GM21737 (cell line): ENCODE measurements at regions not wholly inside any gene's neighbourhood (a gene's known extent, or its start where the extent isn't known, plus 50 kb on each side); places are given as distances from the start of the nearest gene placed in this dataset.

Experiments used
- ATAC-seq: cut with Tn5 transposase; IDR thresholded peaks from one replicate; pipeline ENCODE4 v1.9.1; 2021; ENCODE audit warnings: mild to moderate bottlenecking, moderate library complexity; ENCODE audit not compliant: unreplicated experiment

DNA sequence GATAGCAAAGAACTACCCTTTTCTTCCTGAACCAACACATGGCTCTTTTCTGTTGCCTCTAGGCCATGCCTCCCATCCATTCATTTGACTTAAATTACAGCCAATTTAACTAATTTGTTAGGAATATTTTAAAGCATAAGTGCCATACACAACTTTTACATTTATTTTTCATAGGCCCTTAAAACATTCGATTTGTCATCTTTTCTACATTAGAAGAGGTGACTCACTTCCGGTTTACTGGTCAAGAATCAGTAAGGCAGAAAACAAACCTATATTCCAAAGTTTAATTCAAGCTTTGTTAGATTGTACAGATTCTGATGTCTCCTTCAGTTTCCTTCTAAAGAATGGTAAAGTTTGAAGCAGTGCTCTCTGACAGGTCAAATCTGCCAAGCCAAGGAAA is 344.3 kb downstream of the SAMD5 start:
- no peak for ATAC-seq

DNA sequence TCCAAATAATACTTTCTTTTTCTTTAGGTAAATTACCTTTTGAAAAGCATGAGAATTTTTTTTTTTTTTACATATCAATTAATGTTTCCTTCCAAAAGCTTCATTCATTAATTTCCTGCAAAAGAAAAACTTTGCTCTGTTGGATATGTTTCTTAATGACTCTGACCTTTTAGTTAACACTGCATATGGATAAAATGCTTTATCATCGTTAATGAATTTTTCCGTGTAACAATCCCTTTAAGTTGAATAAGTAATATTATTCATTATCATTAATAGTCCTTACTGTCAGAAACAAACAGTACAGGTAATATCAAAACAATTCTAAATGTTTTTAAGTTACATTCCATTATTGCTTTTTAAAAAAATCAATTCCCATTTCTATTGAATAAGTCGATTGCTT is 345.1 kb downstream of the SAMD5 start:
- no peak for ATAC-seq

DNA sequence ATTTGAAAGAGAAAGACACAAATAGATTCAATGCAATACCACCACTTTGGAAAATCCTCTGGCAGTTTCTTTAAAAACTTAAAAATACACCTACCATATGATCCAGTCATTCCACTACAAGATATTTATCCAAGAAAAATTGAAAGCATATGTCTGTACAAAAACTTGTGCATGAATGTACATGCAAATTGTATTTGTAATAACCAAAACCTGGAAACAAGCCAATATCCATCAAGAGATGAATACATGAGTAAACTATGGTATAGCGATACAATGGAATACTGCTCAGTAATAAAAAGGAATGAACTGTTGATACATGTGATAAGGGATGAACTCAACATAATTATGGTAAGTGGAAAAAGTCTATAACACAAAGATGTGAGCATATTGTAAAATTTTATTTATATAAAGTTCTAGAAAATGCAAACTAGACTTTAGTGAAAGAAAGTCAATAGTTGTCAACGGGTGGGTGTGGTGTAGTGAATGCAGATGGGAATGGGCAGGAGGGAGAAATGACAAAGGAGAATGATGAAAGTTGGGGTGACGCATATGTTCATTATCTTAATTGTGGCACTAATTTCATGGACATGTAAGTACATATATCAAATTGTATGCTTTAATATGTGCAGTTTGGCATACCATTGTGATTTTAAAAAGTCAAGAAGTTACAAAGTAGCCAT is 347.5 kb downstream of the SAMD5 start:
- no peak for ATAC-seq

DNA sequence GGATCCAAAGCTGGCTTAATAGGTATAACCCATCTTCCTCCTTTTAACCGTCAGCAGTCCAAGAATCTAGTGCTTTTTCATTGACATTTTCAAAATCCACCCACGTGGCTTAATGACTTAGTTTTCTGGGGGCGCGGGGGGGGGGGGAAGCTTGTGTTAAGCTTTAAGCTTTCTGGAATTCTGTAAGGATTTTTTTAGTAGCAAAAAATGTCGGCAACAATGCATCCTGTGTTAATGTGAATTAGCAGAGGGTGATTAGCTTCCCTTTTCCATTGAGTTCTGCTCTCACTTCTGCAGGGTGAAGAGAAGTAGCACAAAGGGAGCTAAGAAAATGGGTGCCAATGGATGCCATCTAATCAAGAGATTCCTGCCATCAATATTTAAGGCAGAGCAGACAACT is 348.2 kb downstream of the SAMD5 start:
- ATAC-seq: no peak

DNA sequence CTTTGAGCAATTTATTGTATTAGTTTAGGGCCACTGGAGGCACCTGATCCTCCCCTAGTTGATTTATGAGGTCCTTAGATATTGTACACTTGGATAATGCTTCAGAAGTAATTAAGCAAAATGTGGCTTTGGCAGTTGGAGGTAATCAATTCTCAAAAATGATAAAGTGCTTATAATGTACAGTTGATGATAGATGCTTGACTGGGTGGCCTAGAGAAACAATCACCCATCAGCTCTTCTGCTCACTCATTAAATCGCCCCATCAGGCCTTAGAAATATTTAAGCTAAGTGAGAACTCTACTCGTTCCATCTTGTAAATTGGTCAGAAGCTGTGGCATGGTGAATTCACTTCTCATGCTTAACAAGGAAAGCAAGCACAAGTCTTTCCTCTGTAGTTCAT is 349.9 kb downstream of the SAMD5 start:
- ATAC-seq: no peak

DNA sequence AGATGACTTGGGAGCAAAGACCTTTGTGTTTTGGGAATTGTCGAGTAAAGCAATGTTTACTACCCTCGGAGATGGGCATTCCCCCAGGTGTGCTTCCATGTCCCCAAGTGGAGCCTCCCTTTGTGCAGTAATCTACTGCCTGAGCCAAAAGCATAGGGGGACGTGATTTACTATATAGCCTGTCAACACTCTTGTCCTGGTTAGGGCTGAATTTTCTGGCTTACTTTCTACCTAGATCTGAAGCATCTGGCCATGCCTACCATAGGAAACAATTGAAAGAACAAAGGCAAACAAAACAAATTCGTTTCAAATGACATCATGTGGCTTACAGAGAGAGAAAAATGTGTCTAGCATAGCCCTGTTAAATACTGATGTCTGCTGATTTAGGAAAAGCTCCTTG is 350.6 kb downstream of the SAMD5 start:
- no peak for ATAC-seq

DNA sequence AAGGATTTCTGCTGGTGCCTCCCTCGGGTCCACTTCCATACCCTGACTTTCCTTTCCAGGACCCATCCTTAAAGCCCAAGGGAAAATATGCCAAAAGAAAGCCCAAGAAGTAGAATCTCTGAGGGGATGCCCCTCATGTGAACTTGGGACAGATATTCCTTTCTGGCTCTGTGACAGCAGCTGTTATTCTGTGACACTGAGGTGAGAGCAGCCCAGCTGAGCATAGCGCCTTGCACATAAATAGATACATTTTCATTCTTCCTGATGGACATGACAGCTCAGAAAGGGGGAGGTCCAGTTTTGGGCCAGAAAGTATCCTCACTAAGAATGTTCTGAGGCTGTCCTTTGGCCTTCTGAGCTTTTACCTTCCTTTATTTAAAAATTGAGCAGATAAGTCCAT is 353.2 kb downstream of the SAMD5 start:
- no peak for ATAC-seq

DNA sequence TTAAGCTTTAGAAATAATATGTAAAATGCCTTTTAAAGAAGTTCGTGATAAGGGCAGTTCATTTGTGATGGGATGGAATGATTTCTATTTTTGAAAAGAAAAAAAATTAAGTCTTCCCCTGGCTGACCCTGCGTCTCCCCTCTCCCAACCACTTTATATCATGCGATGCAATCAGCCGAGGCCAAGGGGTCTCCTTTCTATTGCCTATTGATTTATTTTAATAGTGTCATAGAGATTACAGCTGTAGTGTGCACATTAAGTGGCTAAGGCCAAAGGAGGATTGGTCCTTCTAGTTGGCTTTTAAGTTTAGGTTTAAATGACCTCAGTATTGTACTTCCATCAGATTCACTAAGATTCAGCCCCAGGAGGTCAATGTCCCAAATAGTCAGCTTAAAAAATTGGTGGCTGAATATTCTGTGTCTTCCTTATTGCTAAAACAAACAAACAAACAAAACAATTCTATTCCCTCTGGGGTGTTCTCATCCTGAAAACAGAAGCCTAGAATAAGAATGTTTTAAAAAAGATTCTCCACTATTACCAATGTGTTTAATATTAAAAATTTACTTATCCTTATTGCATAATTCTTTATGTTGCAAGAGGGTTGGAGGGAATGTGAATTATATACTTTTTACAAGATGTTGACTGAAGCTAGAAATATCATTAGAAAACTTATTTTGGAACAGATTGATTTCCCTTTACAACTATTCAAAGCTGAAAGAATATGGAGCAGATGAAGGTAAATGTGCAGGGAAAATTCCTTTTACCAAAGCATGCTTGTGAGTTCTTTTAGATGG is 359.1 kb downstream of the SAMD5 start:
- ATAC-seq: no peak

DNA sequence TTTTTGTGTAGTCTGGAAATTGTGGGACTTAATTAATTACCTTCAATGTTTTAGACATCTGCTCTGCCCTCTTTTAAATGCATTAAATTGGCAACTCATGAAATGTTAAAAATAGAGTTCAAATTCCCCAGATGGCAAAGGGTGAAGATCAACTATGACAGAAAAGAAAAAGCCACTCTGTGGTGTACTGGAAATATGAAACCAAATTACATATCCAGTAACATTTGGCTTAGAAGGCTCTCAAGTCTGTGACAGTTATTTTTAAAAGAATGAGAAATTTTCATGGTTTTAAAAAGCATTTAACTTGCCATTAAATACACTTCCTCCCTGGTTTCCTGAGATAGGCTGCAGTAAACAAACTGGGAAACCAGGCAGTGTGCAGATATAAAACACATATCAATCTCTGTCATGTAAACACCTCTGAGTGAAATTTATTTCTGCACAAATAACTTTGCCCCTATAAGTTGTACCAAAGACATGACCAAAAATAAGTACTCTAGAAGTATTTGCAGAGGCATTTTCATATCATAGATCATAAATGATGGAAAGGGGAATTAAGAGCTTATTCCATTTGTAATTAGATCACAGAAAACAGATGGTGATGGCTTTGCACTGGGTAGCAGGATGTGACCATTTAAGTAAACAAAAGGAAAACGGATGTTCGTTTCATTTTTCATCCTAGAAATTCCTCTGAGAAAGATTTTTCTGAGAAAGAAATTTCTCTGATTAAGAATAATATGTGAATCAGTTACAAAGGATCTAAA is 360.1 kb downstream of the SAMD5 start:
- no peak for ATAC-seq

DNA sequence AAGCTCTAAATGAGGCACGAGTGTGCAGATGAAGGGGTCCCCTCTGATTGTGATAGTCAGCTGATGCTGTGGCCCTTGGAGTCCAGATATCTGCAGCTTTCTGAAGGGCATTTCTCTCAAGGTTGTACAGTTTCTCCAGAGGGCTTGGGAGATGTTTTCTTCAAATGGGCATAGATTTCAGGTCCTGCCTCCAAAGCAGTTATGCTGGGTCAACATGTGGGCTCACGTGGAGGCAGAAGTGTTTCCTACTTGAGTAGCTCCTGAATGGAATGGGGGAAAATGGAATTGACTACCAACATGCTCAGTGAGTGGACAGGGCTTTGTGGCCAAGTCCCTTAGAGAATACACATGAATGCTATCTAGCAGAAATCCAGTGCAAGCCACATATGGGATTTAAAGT is 360.7 kb downstream of the SAMD5 start:
- ATAC-seq: no peak

DNA sequence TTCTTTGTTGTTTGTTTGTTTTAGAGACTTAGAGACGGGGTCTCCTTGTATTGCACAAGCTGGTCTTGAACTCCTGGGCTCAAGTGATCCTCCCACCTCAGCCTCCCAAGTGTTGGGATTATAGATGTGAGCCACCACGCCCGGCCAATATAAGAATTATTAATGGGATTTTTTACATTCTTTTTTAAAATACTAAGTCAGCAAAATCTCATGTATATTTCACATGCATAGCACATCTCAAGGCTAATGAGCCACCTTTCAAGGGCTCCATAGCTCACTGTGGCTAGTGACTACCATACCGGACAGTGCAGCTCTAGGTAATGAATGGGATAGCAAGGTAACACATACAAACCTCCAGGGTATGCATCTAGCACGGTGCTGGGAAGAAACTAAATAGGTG is 361.4 kb downstream of the SAMD5 start:
- ATAC-seq: no peak

DNA sequence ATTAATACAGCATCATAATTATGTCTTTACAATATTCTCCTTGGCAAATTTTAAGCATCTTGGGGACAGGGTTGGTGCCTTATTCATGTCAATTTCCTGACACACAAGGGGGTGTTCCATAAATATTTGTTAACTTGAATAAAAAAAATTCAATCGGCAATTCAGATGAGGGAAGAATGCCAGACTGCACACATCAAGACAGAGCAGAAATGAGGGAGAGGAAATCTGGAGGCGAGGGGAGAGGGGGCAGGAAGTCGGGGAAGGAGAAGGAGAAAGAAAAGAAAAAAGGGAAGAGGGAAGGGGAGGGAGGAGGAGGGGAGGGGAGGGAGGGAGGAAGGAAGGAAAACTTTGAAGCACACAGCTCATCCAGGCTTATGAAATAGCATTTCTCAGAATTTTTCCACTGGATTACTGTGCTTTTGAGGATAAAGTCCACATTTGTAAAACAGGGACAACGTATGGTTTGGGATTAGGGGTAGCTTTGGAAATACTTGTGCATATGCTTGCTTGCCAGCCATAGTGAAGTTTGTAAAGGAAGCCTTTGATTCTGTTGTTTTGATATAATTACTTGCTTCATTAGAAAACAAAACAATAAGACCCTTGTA is 362.1 kb downstream of the SAMD5 start:
- ATAC-seq: no peak

DNA sequence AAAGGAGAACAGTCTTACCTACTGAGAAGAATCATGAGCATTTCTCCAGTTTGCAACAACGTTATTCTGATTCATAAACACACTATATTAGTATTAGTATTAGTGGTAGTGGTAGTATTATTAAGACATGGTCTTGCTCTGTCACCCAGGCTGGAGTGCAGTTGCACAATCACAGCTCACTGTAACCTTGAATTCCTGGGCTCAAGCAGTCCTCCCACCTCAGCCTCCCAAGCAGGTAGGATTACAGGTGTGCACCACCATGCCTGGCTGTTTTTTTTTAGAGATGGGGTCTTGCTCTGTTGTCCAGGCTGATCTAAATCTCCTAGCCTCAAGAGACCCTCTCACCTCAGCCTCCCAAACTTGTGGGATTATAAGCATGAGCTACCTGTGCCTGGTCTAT is 363.5 kb downstream of the SAMD5 start:
- ATAC-seq: no peak

DNA sequence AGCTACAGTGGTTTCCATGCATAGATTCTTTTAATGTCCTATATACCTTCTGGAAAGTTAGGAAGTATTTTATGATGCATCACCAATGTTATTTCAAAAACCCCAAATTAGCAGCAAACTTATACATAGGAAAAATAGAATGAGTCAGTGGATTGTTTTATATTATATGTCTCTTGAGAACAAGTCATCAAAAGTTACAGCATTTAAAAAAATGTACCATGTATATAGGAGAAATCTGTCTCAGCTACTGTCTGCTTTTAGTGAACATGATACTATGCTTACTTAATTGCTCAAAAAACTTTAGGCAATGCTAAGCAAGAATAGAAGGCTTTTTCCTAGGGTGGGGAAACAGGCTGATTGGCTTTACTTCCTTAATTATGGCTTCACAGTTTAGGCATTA is 365.3 kb downstream of the SAMD5 start:
- no peak for ATAC-seq

DNA sequence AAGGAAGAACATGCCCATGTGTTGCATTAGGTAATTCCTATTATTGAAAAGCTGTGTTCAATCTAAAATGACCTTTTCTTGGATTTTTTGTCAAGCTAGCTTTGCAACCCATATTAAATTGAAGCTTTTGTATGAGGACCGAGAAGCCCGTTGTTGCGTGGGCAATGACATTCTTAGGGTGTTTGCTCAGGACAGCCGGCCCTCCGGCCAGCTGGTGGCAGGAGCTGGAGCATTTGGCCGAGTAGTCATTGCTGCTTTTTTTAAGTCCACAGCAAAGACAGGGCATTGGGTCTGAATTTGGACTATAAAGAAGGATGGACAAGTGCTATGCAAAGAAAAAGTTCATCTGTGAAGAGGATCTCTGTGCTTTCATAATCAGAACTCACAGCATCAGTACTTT is 365.8 kb downstream of the SAMD5 start:
- no peak for ATAC-seq

DNA sequence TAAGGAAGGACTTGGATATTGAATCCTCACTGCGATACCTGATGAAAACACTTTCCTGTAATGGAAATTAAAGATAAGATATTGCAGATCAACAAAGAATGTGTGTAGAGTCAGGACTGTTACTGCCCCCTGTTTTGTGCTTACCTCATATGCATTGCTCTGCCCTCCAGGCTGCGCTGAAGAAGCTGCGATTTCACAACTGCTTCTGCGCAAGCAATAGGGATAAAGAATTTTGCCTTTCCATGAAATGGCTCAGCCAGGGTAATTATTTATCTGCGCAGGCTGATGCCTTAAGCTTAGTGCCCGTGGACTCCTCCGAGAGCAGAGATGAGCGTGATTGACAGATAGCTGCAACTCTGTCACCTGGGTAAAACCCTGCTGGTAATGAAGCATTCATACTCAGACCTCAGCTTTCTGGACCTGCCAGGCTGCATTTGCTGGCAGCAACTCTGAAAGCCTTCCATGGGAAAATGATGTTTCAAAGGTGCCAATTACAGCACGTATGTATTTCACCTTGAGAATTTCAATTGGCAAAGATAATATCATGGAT is 370.6 kb downstream of the SAMD5 start:
- ATAC-seq: no peak

DNA sequence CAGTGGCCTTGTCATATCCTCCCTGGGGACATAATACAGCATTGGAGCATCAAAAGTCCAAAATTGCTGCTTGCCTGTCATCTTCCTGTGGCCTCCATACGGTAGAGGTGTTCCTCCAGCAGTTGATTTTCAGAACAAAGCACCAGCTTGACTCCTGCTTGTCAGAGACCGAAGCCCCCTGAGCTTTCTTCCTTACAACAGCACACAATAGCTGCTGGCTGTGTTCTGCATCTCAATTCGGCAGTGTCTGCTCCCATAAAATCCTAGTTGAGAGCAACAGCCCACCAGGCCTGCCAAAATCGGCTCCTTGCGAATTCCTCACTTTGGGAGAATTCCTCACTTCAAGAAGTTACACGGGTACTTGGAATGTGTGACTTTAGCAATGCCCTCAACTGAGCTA is 372.9 kb downstream of the SAMD5 start:
- no peak for ATAC-seq

DNA sequence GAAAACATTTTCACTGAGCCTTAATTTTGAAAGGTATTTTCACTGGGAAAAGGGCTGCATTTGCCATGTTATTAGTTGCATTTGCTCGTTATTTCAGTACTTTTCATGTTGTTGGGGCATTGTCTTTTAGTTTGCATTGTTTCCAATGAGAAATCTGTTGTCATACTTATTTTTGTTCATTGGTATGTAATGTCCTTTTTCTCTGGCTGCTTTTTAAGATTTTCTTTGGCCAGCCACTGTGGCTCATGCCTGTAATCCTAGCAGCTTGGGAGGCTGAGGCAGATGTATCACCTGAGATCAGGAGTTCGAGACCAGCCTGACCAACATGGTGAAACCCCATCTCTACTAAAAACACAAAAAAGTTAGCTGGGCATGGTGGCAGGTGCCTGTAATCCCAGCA is 379.9 kb downstream of the SAMD5 start:
- no peak for ATAC-seq

DNA sequence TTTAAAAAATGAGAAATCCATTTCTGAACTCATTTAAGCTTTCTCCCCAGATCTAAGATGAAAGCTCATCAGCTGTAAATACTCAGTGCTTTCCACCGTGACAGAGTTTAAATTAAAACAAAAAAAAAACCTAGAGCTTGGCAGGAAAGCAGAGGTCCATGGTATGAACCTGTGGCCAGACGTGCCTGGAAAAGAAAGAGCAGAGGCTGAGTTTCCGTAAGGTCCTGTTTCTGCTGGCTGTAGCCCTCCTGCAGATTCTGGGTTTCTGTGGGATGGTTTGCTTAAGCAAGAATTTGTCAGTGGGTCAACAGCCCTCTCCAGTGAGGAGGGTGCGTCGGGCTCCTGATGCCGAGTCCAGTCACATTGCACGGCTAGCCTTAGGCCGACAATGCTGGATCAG is 383.2 kb downstream of the SAMD5 start:
- no peak for ATAC-seq

DNA sequence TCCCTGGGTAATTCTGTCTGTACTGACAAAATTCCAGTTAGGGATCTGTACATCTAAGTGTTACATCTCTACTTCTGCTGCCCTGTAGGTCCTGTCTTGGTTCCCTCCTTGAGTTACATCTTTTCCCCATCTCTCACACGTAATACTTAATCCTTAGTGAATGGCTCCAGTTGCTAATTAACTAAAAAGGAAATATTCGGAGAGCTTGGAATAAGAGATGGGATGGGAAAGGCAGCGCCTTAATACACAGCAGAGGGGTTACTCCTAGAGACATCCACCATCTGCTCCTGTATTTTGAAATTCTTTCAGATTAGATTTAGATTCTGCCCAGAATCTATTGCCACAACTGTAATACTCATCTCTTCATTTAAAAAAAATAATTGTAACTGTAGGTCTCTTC is 384.0 kb downstream of the SAMD5 start:
- ATAC-seq: no peak

DNA sequence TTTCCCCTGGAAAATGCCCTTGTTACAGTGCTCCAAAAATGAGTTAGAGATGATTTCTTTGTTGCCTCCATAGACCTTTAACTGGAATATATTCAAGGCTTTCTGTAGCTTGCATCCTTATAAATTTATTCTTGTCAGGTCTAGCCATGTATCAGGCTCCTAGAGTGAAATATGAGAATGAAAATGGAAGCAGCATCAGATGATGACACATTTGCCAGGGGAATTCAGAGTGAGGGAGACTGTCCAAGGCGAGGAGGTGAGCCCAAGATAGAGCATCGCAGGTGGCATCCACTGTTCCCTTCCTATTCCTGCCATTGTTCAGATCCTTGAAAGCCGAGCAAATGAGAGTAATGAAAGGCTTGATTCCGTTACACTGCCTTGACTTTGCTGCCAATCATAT is 386.8 kb downstream of the SAMD5 start:
- no peak for ATAC-seq
